ENCODE measurements at regions not wholly inside any gene's neighbourhood (a gene's known extent, or its start where the extent isn't known, plus 50 kb on each side); places are given as distances from the start of the nearest gene placed in this dataset.

DNA sequence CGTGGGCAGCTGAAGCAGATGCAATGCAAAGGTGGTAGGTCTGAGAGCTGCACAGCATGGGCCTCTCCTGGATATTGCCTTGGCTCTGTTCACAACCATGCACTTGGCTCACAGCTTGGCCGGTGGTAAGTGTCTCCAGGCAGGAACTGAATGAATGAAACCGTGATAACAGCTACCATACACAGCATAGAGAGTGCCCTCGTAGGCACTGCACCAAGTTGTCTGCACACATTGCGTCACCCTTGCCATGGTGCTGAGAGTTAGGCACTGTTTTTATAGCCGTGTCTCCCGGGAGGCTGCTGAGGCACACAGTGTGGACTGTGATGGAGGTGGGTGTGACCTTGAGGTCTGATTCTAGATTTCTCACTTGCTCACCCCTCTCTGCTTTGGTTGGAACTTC, 157.6 kb upstream of the VASH1 start:
- H3K27ac ChIP-seq (ENCODE audit: low read depth, low read length), result no peak overlapping the region
- no peaks in the 10 kb centered on the region for H3K9me2 ChIP-seq (ENCODE audit: insufficient read depth)
- no peak overlapping the region for H2AFZ ChIP-seq (ENCODE audit: low read depth, low read length, poor library complexity, severe bottlenecking)
- ATAC-seq (no peak), DNase-seq (ENCODE audit: low read depth, low spot score) (no peak)
- no peaks in the 10 kb centered on the region for H3K36me3 ChIP-seq (ENCODE audit: control insufficient read depth in 1 of 2, insufficient read depth in 2 of 2, low read length in 2 of 2)
- no peaks in the 10 kb centered on the region for H3K79me2 ChIP-seq (ENCODE audit: insufficient read depth, low read length)
- ChIA-PET POLR2A (no interaction called here), RAD21 (ENCODE audit: low non-redundant PET in 1 of 2, low total read pairs in 2 of 2, uncharacterized antibody in 2 of 2, unreplicated experiment in 2 of 2) (no interaction called here), CTCF (no interaction called here)
- intact Hi-C loops (cut with micrococcal nuclease), result no loop called here
- TF ChIP-seq ATF3 (IDR thresholded peaks at IDR 0.05) (no peak), ZNF274 (IDR thresholded peaks at IDR 0.05; ENCODE audit: low read depth, low read length) (no peak), ZFX (IDR thresholded peaks at IDR 0.05) (no peak), SRF (IDR thresholded peaks at IDR 0.05; ENCODE audit: low read depth) (no peak), EGR1 (IDR thresholded peaks at IDR 0.05; ENCODE audit: low read depth) (no peak), POLR2AphosphoS5 (IDR thresholded peaks at IDR 0.05; ENCODE audit: low read depth, low read length) (no peak), POLR2A (IDR thresholded peaks at IDR 0.05; ENCODE audit: borderline replicate concordance, extremely low read depth, insufficient read depth, insufficient read length) (no peak), ELF1 (IDR thresholded peaks at IDR 0.05; ENCODE audit: borderline replicate concordance, low read depth) (no peak), SP1 (IDR thresholded peaks at IDR 0.05; ENCODE audit: low read depth) (no peak), RAD21 (IDR thresholded peaks at IDR 0.05; ENCODE audit: low read depth) (no peak), SIN3A (IDR thresholded peaks at IDR 0.05; ENCODE audit: low read depth) (no peak)
- TF ChIP-seq, protein P1, sequence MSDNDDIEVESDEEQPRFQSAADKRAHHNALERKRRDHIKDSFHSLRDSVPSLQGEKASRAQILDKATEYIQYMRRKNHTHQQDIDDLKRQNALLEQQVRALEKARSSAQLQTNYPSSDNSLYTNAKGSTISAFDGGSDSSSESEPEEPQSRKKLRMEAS (IDR thresholded peaks at IDR 0.05), result no peak
- H4K20me1 ChIP-seq (ENCODE audit: insufficient read depth), result no peaks in the 10 kb centered on the region
- peaks cover 4% of the 10 kb centered on the region; the same call in 1 of the 2 replicates for H3K27me3 ChIP-seq (ENCODE audit: insufficient read depth, low read length)
- no TSS peak for BruUV-seq (replicated peaks)
- no peaks in the 10 kb centered on the region for H3K4me1 ChIP-seq (ENCODE audit: control insufficient read depth in 1 of 2, insufficient read depth in 2 of 2, low read length in 2 of 2)
- H3K4me2 ChIP-seq (ENCODE audit: low read length), result no peak overlapping the region
- H3K9me3 ChIP-seq (ENCODE audit: control insufficient read depth in 1 of 2, insufficient read depth in 1 of 2, low read depth in 1 of 2, low read length in 2 of 2), result no peaks in the 10 kb centered on the region
- H3K9ac ChIP-seq (ENCODE audit: low read length), result no peak overlapping the region
- no peak overlapping the region for H3K4me3 ChIP-seq (replicated peaks in 1 of 2; ENCODE audit: low read depth in 1 of 2, low read length in 2 of 2)

- intact Hi-C loops (cut with micrococcal nuclease), result no loop called here
- H3K79me2 ChIP-seq (ENCODE audit: insufficient read depth, low read length), result no peaks in the 10 kb centered on the region
Measured at GRCh38 chr14:76607510-76607909, 153.8 kb upstream of the VASH1 start.

More at GRCh38 chr14:76607510-76607909, 153.8 kb upstream of the VASH1 start:
- CTCF ChIA-PET, result no interaction called here
- Histone ChIP-seq H3K36me3 (ENCODE audit: control insufficient read depth in 1 of 2, insufficient read depth in 2 of 2, low read length in 2 of 2) (no peaks in the 10 kb centered on the region), H3K4me3 (replicated peaks in 1 of 2; ENCODE audit: low read depth in 1 of 2, low read length in 2 of 2) (no peak overlapping the region), H3K4me1 (ENCODE audit: control insufficient read depth in 1 of 2, insufficient read depth in 2 of 2, low read length in 2 of 2) (no peaks in the 10 kb centered on the region), H4K20me1 (ENCODE audit: insufficient read depth) (no peaks in the 10 kb centered on the region), H3K9me2 (ENCODE audit: insufficient read depth) (no peaks in the 10 kb centered on the region), H3K27ac (ENCODE audit: low read depth, low read length) (no peak overlapping the region), H3K4me2 (ENCODE audit: low read length) (no peak overlapping the region), H3K27me3 (ENCODE audit: insufficient read depth, low read length) (peaks cover 7% of the 10 kb centered on the region; the same call in 1 of the 2 replicates), H3K9me3 (ENCODE audit: control insufficient read depth in 1 of 2, insufficient read depth in 1 of 2, low read depth in 1 of 2, low read length in 2 of 2) (no peaks in the 10 kb centered on the region), H3K9ac (ENCODE audit: low read length) (no peak overlapping the region), H2AFZ (ENCODE audit: low read depth, low read length, poor library complexity, severe bottlenecking) (no peak overlapping the region)
- BruUV-seq (replicated peaks), result no TSS peak
- POLR2A ChIA-PET, result no interaction called here
- ATAC-seq (no peak), DNase-seq (ENCODE audit: low read depth, low spot score) (no peak)
- TF ChIP-seq FOSL1 (IDR thresholded peaks at IDR 0.05; ENCODE audit: low read depth) (no peak), ZNF274 (IDR thresholded peaks at IDR 0.05; ENCODE audit: low read depth, low read length) (no peak), CBX3 (IDR thresholded peaks at IDR 0.05; ENCODE audit: low read depth) (no peak), POLR2A (IDR thresholded peaks at IDR 0.05; ENCODE audit: borderline replicate concordance, extremely low read depth, insufficient read depth, insufficient read length) (no peak), EZH2 (IDR thresholded peaks at IDR 0.05) (no peak), EZH2phosphoT487 (IDR thresholded peaks at IDR 0.05; ENCODE audit: borderline replicate concordance) (no peak), SP1 (IDR thresholded peaks at IDR 0.05; ENCODE audit: low read depth) (no peak), ATF3 (IDR thresholded peaks at IDR 0.05) (no peak), EGR1 (IDR thresholded peaks at IDR 0.05; ENCODE audit: low read depth) (no peak)
- TF ChIP-seq, protein P2, sequence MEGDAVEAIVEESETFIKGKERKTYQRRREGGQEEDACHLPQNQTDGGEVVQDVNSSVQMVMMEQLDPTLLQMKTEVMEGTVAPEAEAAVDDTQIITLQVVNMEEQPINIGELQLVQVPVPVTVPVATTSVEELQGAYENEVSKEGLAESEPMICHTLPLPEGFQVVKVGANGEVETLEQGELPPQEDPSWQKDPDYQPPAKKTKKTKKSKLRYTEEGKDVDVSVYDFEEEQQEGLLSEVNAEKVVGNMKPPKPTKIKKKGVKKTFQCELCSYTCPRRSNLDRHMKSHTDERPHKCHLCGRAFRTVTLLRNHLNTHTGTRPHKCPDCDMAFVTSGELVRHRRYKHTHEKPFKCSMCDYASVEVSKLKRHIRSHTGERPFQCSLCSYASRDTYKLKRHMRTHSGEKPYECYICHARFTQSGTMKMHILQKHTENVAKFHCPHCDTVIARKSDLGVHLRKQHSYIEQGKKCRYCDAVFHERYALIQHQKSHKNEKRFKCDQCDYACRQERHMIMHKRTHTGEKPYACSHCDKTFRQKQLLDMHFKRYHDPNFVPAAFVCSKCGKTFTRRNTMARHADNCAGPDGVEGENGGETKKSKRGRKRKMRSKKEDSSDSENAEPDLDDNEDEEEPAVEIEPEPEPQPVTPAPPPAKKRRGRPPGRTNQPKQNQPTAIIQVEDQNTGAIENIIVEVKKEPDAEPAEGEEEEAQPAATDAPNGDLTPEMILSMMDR (IDR thresholded peaks at IDR 0.05 in 2 of 3, conservative IDR thresholded peaks at IDR 0.05 in 1 of 3; ENCODE audit: borderline replicate concordance in 1 of 3, insufficient read depth in 1 of 3, low read depth in 2 of 3, low read length in 2 of 3), result no peak
- TF ChIP-seq, protein P1 (IDR thresholded peaks at IDR 0.05), result no peak
- RAD21 ChIA-PET (ENCODE audit: low non-redundant PET in 1 of 2, low total read pairs in 2 of 2, uncharacterized antibody in 2 of 2, unreplicated experiment in 2 of 2), result no interaction called here
